ENCODE measurements at regions not wholly inside any gene's neighbourhood (a gene's known extent, or its start where the extent isn't known, plus 50 kb on each side); places are given as distances from the start of the nearest gene placed in this dataset.

DNA sequence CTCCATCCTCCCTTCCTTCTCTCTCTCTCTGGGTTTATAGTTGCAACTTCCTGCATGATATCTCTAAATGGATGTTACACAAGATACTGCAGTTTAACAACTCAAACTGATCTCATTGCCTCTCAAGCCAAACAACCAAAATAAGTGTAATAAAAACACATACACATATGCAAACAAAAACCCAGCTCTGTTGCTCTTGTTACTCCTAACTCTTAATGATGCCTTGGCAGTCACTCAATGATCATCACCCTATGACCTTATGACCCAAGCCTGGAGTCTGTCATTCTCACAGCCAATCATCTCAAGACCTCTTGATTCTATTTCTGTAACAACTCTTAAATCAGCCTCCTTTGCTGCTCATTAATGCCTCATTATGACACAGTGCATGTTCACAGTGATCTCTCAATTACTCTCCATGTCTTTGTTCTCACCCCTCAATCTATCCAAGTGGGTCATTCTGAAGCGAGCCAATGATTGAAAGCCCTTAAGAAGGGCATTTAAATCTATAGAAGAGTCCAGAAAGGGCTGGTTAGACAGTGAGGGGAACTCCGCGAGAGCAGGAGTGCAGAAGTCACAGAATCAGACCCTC is 210.9 kb downstream of the INHBA start:
- H3K9ac ChIP-seq (ENCODE audit: extremely low read depth, insufficient read length, low read length), result no peak overlapping the region
- Mint-ChIP-seq H3K9me3 (no peaks in the 10 kb centered on the region), H3K4me1 (no peaks in the 10 kb centered on the region), H3K27me3 (ENCODE audit: low read depth) (no peaks in the 10 kb centered on the region), H3K4me3 (no peak overlapping the region), H3K36me3 (ENCODE audit: insufficient read depth in 1 of 3, low read depth in 3 of 3) (no peaks in the 10 kb centered on the region), H3K27ac (no peak overlapping the region)
- no peak overlapping the region for H3K56ac ChIP-seq (ENCODE audit: insufficient read length, low read depth, low read length)
- H2BK120ac ChIP-seq (ENCODE audit: low read depth, low read length, poor library complexity, severe bottlenecking), result no peak overlapping the region
- no CpG with 5 or more reads among the region's 3 CpGs for WGBS (ENCODE audit: extremely low coverage, insufficient read length, low lambda C conversion rate)
- no peak overlapping the region for H2BK12ac ChIP-seq (ENCODE audit: insufficient read length, low read depth, low read length)
- no peak overlapping the region for H4K8ac ChIP-seq (replicated peaks; ENCODE audit: insufficient read length, low read depth, low read length)
- H2BK5ac ChIP-seq (ENCODE audit: insufficient read length, low read length), result no peak overlapping the region
- H3K79me1 ChIP-seq (ENCODE audit: insufficient read depth, low read depth, low read length, poor library complexity, severe bottlenecking), result no peaks in the 10 kb centered on the region
- no peak overlapping the region for H2BK20ac ChIP-seq (ENCODE audit: low read depth, low read length, poor library complexity, severe bottlenecking)
- no peaks in the 10 kb centered on the region for H3K27me3 ChIP-seq (ENCODE audit: insufficient read depth, low read length)
- H3K14ac ChIP-seq (ENCODE audit: insufficient read depth, low read length), result no peak overlapping the region
- H3K9me3 ChIP-seq (ENCODE audit: control insufficient read depth, low read depth, low read length), result no peaks in the 10 kb centered on the region
- no peak overlapping the region for H3K18ac ChIP-seq (ENCODE audit: insufficient read length, low read depth, low read length)
- H3K23ac ChIP-seq (ENCODE audit: insufficient read length, low read depth, low read length), result no peak overlapping the region
- H4K5ac ChIP-seq (ENCODE audit: insufficient read length, low read depth, low read length), result no peak overlapping the region
- no peaks in the 10 kb centered on the region for H4K20me1 ChIP-seq (ENCODE audit: control insufficient read depth, insufficient read depth, insufficient read length)
- H2AFZ ChIP-seq (ENCODE audit: low read length), result no peak overlapping the region
- H3K4ac ChIP-seq (ENCODE audit: low read depth, low read length), result no peak overlapping the region
- H2AK5ac ChIP-seq (ENCODE audit: insufficient read length, low read length), result no peak overlapping the region
- H3K23me2 ChIP-seq (ENCODE audit: insufficient read length, low read depth, low read length, poor library complexity, severe bottlenecking), result no peaks in the 10 kb centered on the region
- TF ChIP-seq, protein P1, sequence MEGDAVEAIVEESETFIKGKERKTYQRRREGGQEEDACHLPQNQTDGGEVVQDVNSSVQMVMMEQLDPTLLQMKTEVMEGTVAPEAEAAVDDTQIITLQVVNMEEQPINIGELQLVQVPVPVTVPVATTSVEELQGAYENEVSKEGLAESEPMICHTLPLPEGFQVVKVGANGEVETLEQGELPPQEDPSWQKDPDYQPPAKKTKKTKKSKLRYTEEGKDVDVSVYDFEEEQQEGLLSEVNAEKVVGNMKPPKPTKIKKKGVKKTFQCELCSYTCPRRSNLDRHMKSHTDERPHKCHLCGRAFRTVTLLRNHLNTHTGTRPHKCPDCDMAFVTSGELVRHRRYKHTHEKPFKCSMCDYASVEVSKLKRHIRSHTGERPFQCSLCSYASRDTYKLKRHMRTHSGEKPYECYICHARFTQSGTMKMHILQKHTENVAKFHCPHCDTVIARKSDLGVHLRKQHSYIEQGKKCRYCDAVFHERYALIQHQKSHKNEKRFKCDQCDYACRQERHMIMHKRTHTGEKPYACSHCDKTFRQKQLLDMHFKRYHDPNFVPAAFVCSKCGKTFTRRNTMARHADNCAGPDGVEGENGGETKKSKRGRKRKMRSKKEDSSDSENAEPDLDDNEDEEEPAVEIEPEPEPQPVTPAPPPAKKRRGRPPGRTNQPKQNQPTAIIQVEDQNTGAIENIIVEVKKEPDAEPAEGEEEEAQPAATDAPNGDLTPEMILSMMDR (conservative IDR thresholded peaks at IDR 0.05), result no peak
- H3K27ac ChIP-seq (ENCODE audit: insufficient read length, low read depth, low read length), result no peak overlapping the region
- no peak overlapping the region for H3T11ph ChIP-seq (ENCODE audit: low read length)
- no peak overlapping the region for H2BK15ac ChIP-seq (ENCODE audit: low read depth, low read length)
- no peak for DNase-seq
- no peaks in the 10 kb centered on the region for H3K79me2 ChIP-seq (ENCODE audit: insufficient read depth, low read length)
- H3K4me2 ChIP-seq (ENCODE audit: insufficient read depth, insufficient read length, low read length), result no peak overlapping the region
- H4K91ac ChIP-seq (ENCODE audit: insufficient read length, low read depth, low read length), result no peak overlapping the region
- no peaks in the 10 kb centered on the region for H3K4me1 ChIP-seq (ENCODE audit: insufficient read depth, low read length)

Measured in H9 (cell line).